Spleen (tissue), 7 donors: ENCODE measurements at regions not wholly inside any gene's neighbourhood (a gene's known extent, or its start where the extent isn't known, plus 50 kb on each side); places are given as distances from the start of the nearest gene placed in this dataset.

Experiments used
- CTCF ChIP-seq, 11 experiments: fragments of 200-600 bp in 7 of 11; fragments of 450-650 bp in 4 of 11; sonication (generic) in 4 of 11; IDR thresholded peaks in 8 of 11; conservative IDR thresholded peaks in 3 of 11; 1 replicate in 7 of 11; 2 replicates in 4 of 11; pipeline versions ENCODE4 v1.4.0 to v1.8.0; 2016 to 2021; ENCODE audit warnings: antibody characterized with exemption in 11 of 11, inconsistent platforms in 4 of 11, mild to moderate bottlenecking in 1 of 11
- POLR2AphosphoS5 ChIP-seq, 3 donors: sonication (generic); formaldehyde crosslinking; IDR thresholded peaks; one replicate each; pipeline ENCODE4 v1.5.1; 2017; ENCODE audit warnings: antibody characterized with exemption in 3 of 3
- donor health status: DM: no; HTN: no; CAD: no; lungs with moderate emphysema.
- donor health status: DM: no; HTN: no; CAD: no.
- donor health status: DM: no; HTN: no; CAD: no.

- TF ChIP-seq CTCF (IDR thresholded peaks at IDR 0.05 in 8 of 11, conservative IDR thresholded peaks at IDR 0.05 in 3 of 11): no peak
- TF ChIP-seq POLR2AphosphoS5 (IDR thresholded peaks at IDR 0.05): no peak
These were observed 102.3 kb upstream of the SEMA3E start for GRCh38 chr7:83751217-83751616.
